Activated T-helper 17 cell treated with anti-CD3 and anti-CD28 coated beads, Interleukin-2, amount 50 U/mL, for 72 hours (primary cell): ENCODE measurements at regions not wholly inside any gene's neighbourhood (a gene's known extent, or its start where the extent isn't known, plus 50 kb on each side); places are given as distances from the start of the nearest gene placed in this dataset.

Source experiments
- ATAC-seq: fragments of 150-1000 bp; cut with Tn5 transposase; replicated peaks from 2 replicates; pipeline ENCODE4 v1.10.0; 2021; ENCODE audit warnings: mild to moderate bottlenecking, moderate library complexity
- H3K27ac Mint-ChIP-seq: one replicate; pipeline ENCODE4 v1.8.0; 2022; ENCODE audit warnings: mixed read lengths
- H3K27me3 Mint-ChIP-seq: one replicate; pipeline ENCODE4 v1.8.0; 2022; ENCODE audit warnings: mixed read lengths
- H3K36me3 Mint-ChIP-seq: one replicate; pipeline ENCODE4 v1.8.0; 2022; ENCODE audit warnings: low read depth, mild to moderate bottlenecking, mixed read lengths
- H3K4me1 Mint-ChIP-seq: one replicate; pipeline ENCODE4 v1.8.0; 2022; ENCODE audit warnings: mixed read lengths
- H3K4me3 Mint-ChIP-seq: one replicate; pipeline ENCODE4 v1.8.0; 2022; ENCODE audit warnings: mild to moderate bottlenecking, mixed read lengths
- H3K9me3 Mint-ChIP-seq: one replicate; pipeline ENCODE4 v1.8.0; 2022; ENCODE audit warnings: mixed read lengths

GRCh38 chr12:125296701-125297100, 231.5 kb downstream of the AACS start:
- H3K4me1 Mint-ChIP-seq, result no peaks in the 10 kb centered on the region
- H3K27me3 Mint-ChIP-seq, result peaks cover 18% of the 10 kb centered on the region
- no peak overlapping the region for H3K27ac Mint-ChIP-seq
- no peaks in the 10 kb centered on the region for H3K9me3 Mint-ChIP-seq
- H3K36me3 Mint-ChIP-seq, result no peaks in the 10 kb centered on the region
- ATAC-seq, result no peak
- H3K4me3 Mint-ChIP-seq, result no peak overlapping the region

- no peak for ATAC-seq
- H3K36me3 Mint-ChIP-seq, result no peaks in the 10 kb centered on the region
- no peaks in the 10 kb centered on the region for H3K9me3 Mint-ChIP-seq
- H3K27ac Mint-ChIP-seq, result no peak overlapping the region
- H3K27me3 Mint-ChIP-seq, result peaks cover 18% of the 10 kb centered on the region
- no peaks in the 10 kb centered on the region for H3K4me1 Mint-ChIP-seq
- H3K4me3 Mint-ChIP-seq, result no peak overlapping the region
Measured at GRCh38 chr12:125299840-125300239, 234.6 kb downstream of the AACS start.

DNA sequence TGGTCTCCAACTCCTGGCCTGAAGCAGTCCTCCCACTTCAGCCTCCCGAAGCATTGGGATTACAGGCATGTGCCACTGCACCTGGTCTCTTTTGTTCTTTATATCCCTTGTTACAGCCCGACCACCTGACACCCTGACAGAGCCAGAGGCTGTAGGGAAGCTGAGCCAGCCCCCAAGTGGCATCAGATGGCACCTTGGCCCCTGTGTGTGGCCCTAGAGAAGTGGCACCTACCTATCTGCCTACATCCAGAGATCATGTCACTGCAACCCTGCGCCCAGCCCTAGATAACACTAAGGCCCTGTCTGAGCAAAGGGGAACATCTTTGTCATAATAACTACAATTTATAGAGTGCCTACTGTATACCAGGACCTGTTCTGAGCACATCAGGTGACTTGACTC, 235.0 kb downstream of the AACS start:
- Mint-ChIP-seq H3K27me3 (peaks cover 18% of the 10 kb centered on the region), H3K9me3 (no peaks in the 10 kb centered on the region), H3K27ac (no peak overlapping the region), H3K4me1 (no peaks in the 10 kb centered on the region), H3K4me3 (no peak overlapping the region), H3K36me3 (no peaks in the 10 kb centered on the region)
- ATAC-seq, result no peak

DNA sequence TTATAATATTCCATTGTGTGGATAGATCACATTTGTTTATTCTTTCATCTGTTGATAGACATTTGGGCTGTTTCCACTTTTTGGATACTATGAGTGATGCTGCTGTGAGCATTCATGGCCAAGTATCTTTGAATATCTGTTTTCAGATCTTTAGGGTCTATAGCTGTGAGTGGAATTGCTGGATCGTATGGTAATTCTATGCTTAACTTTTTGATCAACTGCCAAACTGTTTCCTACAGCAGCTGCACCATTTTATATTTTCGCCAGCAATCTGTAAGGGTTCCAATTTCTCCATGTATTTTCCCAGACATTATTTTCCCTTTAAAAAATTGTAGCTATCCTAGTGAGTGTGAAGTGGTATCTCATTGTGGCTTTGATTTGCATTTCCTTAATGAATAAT, 238.1 kb downstream of the AACS start:
- H3K27me3 Mint-ChIP-seq, result peaks cover 18% of the 10 kb centered on the region
- no peak overlapping the region for H3K4me3 Mint-ChIP-seq
- no peaks in the 10 kb centered on the region for H3K36me3 Mint-ChIP-seq
- H3K4me1 Mint-ChIP-seq, result no peaks in the 10 kb centered on the region
- ATAC-seq, result no peak
- H3K27ac Mint-ChIP-seq, result no peak overlapping the region
- H3K9me3 Mint-ChIP-seq, result peaks cover 6% of the 10 kb centered on the region

- H3K9me3 Mint-ChIP-seq, result peaks cover 6% of the 10 kb centered on the region
- H3K4me3 Mint-ChIP-seq, result no peak overlapping the region
- H3K36me3 Mint-ChIP-seq, result no peaks in the 10 kb centered on the region
- H3K27ac Mint-ChIP-seq, result no peak overlapping the region
- H3K27me3 Mint-ChIP-seq, result peaks cover 18% of the 10 kb centered on the region
- no peak for ATAC-seq
- H3K4me1 Mint-ChIP-seq, result no peaks in the 10 kb centered on the region
Measured at GRCh38 chr12:125304029-125304428, 238.8 kb downstream of the AACS start.

GRCh38 chr12:125305231-125305630, 240.0 kb downstream of the AACS start:
- no peak overlapping the region for H3K27ac Mint-ChIP-seq
- no peak overlapping the region for H3K4me3 Mint-ChIP-seq
- peaks cover 6% of the 10 kb centered on the region for H3K9me3 Mint-ChIP-seq
- peaks cover 13% of the 10 kb centered on the region for H3K27me3 Mint-ChIP-seq
- ATAC-seq, result no peak
- H3K4me1 Mint-ChIP-seq, result no peaks in the 10 kb centered on the region
- no peaks in the 10 kb centered on the region for H3K36me3 Mint-ChIP-seq

- no peak overlapping the region for H3K27ac Mint-ChIP-seq
- H3K36me3 Mint-ChIP-seq, result no peaks in the 10 kb centered on the region
- peaks cover 6% of the 10 kb centered on the region for H3K9me3 Mint-ChIP-seq
- peaks cover 17% of the 10 kb centered on the region for H3K27me3 Mint-ChIP-seq
- ATAC-seq, result no peak
- no peak overlapping the region for H3K4me3 Mint-ChIP-seq
- H3K4me1 Mint-ChIP-seq, result no peaks in the 10 kb centered on the region
Measured at GRCh38 chr12:125310461-125310860, 245.2 kb downstream of the AACS start.

DNA sequence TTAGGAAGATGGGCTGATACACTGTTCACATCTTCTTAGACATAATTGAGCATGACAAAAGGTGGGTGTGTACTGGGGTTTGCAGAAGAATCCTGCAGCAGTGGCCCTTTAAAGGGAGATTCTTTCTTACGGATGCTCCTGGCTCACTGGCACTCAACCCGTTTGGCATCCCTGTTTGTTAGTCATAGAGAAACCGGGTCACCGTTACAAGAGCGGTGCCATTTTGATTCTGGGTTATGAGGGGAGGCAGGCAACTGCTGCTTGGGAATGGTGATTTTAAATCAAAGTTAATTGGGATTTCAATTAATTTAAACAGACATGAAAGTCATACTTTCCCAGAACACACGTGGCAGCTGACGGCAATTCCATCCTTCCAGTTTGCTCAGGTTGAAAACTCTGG, 245.8 kb downstream of the AACS start:
- no peak for ATAC-seq
- H3K27ac Mint-ChIP-seq, result no peak overlapping the region
- peaks cover 17% of the 10 kb centered on the region for H3K27me3 Mint-ChIP-seq
- peaks cover 6% of the 10 kb centered on the region for H3K9me3 Mint-ChIP-seq
- H3K4me1 Mint-ChIP-seq, result no peaks in the 10 kb centered on the region
- no peak overlapping the region for H3K4me3 Mint-ChIP-seq
- H3K36me3 Mint-ChIP-seq, result no peaks in the 10 kb centered on the region

DNA sequence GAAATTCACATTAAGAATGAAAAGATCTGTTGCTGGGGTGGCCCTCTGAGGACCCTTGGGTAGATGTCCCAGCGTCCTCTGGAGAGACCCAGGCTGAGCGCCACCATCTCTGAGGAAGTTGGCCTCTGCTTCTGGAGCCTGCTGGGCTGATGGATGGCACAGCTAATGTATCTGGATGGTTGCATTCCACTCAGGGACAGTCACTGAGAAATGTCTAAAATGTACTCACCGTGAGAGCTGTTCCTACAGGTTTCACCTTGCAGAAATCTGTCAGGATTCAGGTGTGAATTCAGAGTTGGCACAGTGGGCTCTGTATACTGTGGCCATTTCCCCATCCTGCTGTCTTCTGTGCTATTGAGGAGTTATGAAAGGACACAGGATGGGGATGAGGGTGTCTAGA, 247.2 kb downstream of the AACS start:
- no peak overlapping the region for H3K27ac Mint-ChIP-seq
- no peak overlapping the region for H3K4me3 Mint-ChIP-seq
- no peaks in the 10 kb centered on the region for H3K4me1 Mint-ChIP-seq
- no peak for ATAC-seq
- H3K27me3 Mint-ChIP-seq, result peaks cover 14% of the 10 kb centered on the region
- no peaks in the 10 kb centered on the region for H3K36me3 Mint-ChIP-seq
- H3K9me3 Mint-ChIP-seq, result no peaks in the 10 kb centered on the region

DNA sequence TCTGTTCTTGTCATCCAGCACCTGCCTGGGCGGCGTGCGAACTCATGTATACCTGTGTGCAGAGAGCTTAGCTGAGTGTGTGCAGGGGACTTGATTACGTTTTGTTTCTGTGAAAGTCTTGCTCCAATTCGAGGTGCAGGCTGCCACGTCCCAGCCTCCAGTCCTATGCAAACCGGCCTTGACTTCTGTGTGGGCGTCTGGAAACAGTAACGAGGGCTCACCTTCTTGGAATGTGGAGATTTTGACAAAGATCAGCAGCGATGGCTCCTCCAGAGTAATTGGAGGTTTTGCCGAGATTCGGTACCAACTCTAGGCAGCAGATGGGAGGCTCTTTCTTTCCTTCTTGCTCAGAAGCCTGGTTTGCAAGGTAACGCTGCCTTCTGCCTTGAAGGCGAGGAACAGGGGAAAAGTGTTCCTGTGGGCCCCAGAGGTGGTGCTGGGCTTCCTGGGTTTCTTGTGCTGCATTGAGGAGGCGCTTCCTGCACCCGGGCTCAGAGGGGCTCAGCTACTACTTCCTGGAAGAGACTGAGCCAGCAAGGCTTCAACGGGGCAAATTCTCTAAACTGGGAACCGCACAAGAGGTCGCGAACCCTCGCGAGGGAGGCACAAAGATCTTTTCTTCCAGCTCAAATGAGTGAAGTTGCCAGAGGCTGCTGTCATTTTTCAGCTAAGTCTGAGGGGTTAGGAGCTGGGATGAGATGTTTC, 249.0 kb downstream of the AACS start:
- no peak overlapping the region for H3K27ac Mint-ChIP-seq
- H3K4me1 Mint-ChIP-seq, result no peaks in the 10 kb centered on the region
- no peak overlapping the region for H3K4me3 Mint-ChIP-seq
- no peak for ATAC-seq
- H3K9me3 Mint-ChIP-seq, result no peaks in the 10 kb centered on the region
- H3K27me3 Mint-ChIP-seq, result peaks cover 18% of the 10 kb centered on the region
- no peaks in the 10 kb centered on the region for H3K36me3 Mint-ChIP-seq

DNA sequence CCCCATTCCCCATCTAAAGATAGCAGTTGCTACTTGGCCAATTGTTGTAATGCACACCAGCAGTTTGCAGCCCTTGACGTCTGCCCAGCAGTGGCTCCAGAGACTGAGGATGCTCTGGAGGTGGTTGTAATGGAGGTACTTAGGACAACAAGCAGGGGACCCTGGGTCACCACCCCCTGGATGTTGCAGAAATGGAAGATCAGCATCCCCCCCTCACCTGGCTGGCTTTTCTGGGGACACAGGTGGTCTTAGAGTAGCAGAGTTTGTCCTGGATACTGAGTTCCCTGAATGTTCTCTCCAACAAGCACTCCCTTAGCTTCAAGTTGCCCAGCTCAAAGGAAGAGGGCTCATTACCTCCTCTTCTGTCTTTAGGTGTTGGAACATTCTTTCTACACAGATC, 250.5 kb downstream of the AACS start:
- Mint-ChIP-seq H3K9me3 (no peaks in the 10 kb centered on the region), H3K4me3 (no peak overlapping the region), H3K27ac (no peak overlapping the region), H3K36me3 (no peaks in the 10 kb centered on the region), H3K4me1 (no peaks in the 10 kb centered on the region), H3K27me3 (peaks cover 18% of the 10 kb centered on the region)
- ATAC-seq, result no peak

DNA sequence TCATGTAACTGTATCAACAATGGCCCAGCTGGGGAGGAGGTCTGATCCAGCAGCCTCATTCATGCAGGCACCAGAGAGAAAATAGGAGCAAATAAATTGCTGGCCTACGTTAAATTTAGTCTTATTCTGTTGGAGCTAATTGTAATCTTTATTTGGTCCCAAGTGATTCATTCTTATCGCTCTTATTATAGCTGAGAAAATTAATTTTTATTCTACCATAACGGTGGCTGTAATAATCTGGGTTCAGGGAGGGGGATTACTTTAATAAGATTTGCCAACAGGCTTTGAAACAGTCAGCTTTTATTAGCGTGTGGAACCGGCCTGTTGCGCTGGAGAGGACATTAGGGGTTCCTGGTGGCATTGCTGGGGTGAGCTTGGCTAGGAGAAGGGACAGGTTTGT, 254.9 kb downstream of the AACS start:
- Mint-ChIP-seq H3K27ac (no peak overlapping the region), H3K9me3 (peaks cover 4% of the 10 kb centered on the region), H3K4me1 (no peaks in the 10 kb centered on the region), H3K27me3 (peaks cover 13% of the 10 kb centered on the region), H3K4me3 (no peak overlapping the region), H3K36me3 (no peaks in the 10 kb centered on the region)
- ATAC-seq, result no peak

DNA sequence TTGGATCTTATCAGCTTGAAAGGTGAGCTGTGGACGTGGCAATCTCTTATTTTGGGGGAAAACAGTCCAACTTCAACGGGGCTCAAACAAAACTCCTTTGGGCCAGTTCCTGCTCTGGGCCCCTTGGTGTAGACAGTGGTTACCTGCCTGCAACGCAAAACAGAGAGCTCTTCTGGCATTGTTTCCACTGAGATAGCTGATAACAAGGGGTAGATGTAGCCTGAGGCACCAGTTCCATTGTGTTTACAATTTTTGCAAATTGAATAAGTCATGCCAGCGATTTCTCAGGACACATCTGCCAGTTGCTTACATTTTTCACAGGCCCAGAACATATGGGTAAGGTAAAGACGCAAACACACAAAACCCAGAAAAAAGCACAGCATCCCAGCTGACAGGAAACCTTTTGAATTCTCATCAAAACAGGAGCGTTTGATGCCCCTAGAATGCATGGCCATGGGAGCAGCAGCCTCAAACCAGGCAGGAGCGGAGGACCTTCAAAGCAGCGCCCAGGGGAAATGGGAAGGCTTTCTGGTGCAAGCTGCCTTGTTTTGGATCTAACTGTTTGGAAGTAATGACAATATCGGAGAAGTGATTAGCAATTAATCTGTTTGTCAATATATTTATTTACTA, 259.7 kb downstream of the AACS start:
- H3K9me3 Mint-ChIP-seq, result peaks cover 4% of the 10 kb centered on the region
- no peaks in the 10 kb centered on the region for H3K4me1 Mint-ChIP-seq
- H3K27ac Mint-ChIP-seq, result no peak overlapping the region
- no peak overlapping the region for H3K4me3 Mint-ChIP-seq
- no peak for ATAC-seq
- H3K36me3 Mint-ChIP-seq, result no peaks in the 10 kb centered on the region
- peaks cover 31% of the 10 kb centered on the region for H3K27me3 Mint-ChIP-seq

- Mint-ChIP-seq H3K27ac (no peak overlapping the region), H3K4me1 (no peaks in the 10 kb centered on the region), H3K4me3 (no peak overlapping the region), H3K9me3 (no peaks in the 10 kb centered on the region), H3K27me3 (peaks cover 38% of the 10 kb centered on the region), H3K36me3 (no peaks in the 10 kb centered on the region)
- ATAC-seq, result no peak
Measured at GRCh38 chr12:125329239-125330102, 264.2 kb downstream of the AACS start.
